Breast epithelium (tissue), 3 donors: ENCODE measurements at regions not wholly inside any gene's neighbourhood (a gene's known extent, or its start where the extent isn't known, plus 50 kb on each side); places are given as distances from the start of the nearest gene placed in this dataset.

ENCODE experiments used
- CTCF ChIP-seq, 3 donors: fragments of 450-650 bp; IDR thresholded peaks; one replicate each; pipeline ENCODE4 v1.5.1; 2016 to 2017; ENCODE audit warnings: antibody characterized with exemption in 3 of 3, mild to moderate bottlenecking in 3 of 3, moderate library complexity in 3 of 3
- POLR2A ChIP-seq: fragments of 450-650 bp; IDR thresholded peaks from one replicate; pipeline ENCODE4 v1.6.1; 2016; ENCODE audit warnings: antibody characterized with exemption, mild to moderate bottlenecking, moderate library complexity
- POLR2AphosphoS5 ChIP-seq, 3 donors: sonication (generic); formaldehyde crosslinking; IDR thresholded peaks; one replicate each; pipeline ENCODE4 v1.6.1; 2017; ENCODE audit warnings: antibody characterized with exemption in 3 of 3

GRCh38 chr17:72024457-72024856 is 96.4 kb upstream of the SOX9 start:
- no peak for TF ChIP-seq CTCF (IDR thresholded peaks at IDR 0.05)
- TF ChIP-seq POLR2AphosphoS5 (IDR thresholded peaks at IDR 0.05), result no peak
- no peak for TF ChIP-seq POLR2A
